HEK293 (cell line): ENCODE measurements at regions not wholly inside any gene's neighbourhood (a gene's known extent, or its start where the extent isn't known, plus 50 kb on each side); places are given as distances from the start of the nearest gene placed in this dataset.

Experiments used
- CTCF ChIA-PET: fragments of 350-600 bp; formaldehyde crosslinking; extraction: SDS; loops from one replicate; lab custom pipeline; 2021; ENCODE audit warnings: antibody characterized with exemption; lab: Yijun Ruan, JAX
- POLR2A ChIA-PET: fragments of 300-600 bp; formaldehyde crosslinking; extraction: SDS; loops from one replicate; lab custom pipeline; 2020; ENCODE audit warnings: antibody characterized with exemption, inconsistent platforms; lab: Yijun Ruan, JAX
- H3K27ac ChIP-seq: fragments of 200-500 bp; sonication (Bioruptor generic); 2 replicates; pipeline ENCODE4 v1.5.1; 2014; ENCODE audit warnings: low read depth, low read length, control low read depth, inconsistent platforms; ENCODE audit errors: extremely low read depth
- H3K36me3 ChIP-seq, 2 experiments: fragments of 200-500 bp in 1 of 2; sonication (Bioruptor generic) in 1 of 2; 1 replicate in 1 of 2; 2 replicates in 1 of 2; pipeline ENCODE4 v1.5.1; 2014 to 2017; ENCODE audit warnings: inconsistent platforms in 2 of 2, low read length in 2 of 2; ENCODE audit not compliant: control insufficient read depth in 2 of 2, insufficient read depth in 1 of 2
- H3K4me1 ChIP-seq: fragments of 200-500 bp; sonication (Bioruptor generic); 2 replicates; pipeline ENCODE4 v1.5.1; 2014; ENCODE audit warnings: mild to moderate bottlenecking, low read length, inconsistent platforms; ENCODE audit not compliant: control insufficient read depth, insufficient read depth
- H3K4me3 ChIP-seq: 2 replicates; pipeline ENCODE4 v1.5.1; 2011; ENCODE audit warnings: low read depth, mild to moderate bottlenecking, control low read depth, low read length, moderate library complexity
- H3K9me3 ChIP-seq: fragments of 200-500 bp; sonication (Bioruptor generic); 2 replicates; pipeline ENCODE4 v1.5.1; 2014; ENCODE audit warnings: low read depth, low read length, inconsistent platforms; ENCODE audit not compliant: control insufficient read depth, insufficient read depth
- BCL11A ChIP-seq: fragments of 450-650 bp; formaldehyde crosslinking; IDR thresholded peaks from 2 replicates; pipeline ENCODE4 v1.5.1; 2016; ENCODE audit warnings: low read depth, missing biosample characterization, missing genetic modification characterization
- IKZF3 ChIP-seq: fragments of 450-650 bp; IDR thresholded peaks from 2 replicates; pipeline ENCODE4 v1.5.0; 2018; ENCODE audit warnings: missing biosample characterization, mild to moderate bottlenecking, missing genetic modification characterization, moderate library complexity
- KLF7 ChIP-seq: fragments of 450-650 bp; formaldehyde crosslinking; IDR thresholded peaks from 2 replicates; pipeline ENCODE4 v1.5.1; 2016; ENCODE audit warnings: missing biosample characterization, missing genetic modification characterization, borderline replicate concordance
- KLF8 ChIP-seq: fragments of 450-650 bp; formaldehyde crosslinking; IDR thresholded peaks from 2 replicates; pipeline ENCODE4 v1.5.1; 2016; ENCODE audit warnings: missing biosample characterization, missing genetic modification characterization
- MZF1 ChIP-seq: fragments of 450-650 bp; formaldehyde crosslinking; IDR thresholded peaks from 2 replicates; pipeline ENCODE4 v1.5.1; 2017; ENCODE audit warnings: missing biosample characterization, missing genetic modification characterization, borderline replicate concordance
- PRDM10 ChIP-seq: fragments of 450-650 bp; formaldehyde crosslinking; IDR thresholded peaks from 2 replicates; pipeline ENCODE4 v1.5.1; 2016; ENCODE audit warnings: missing biosample characterization, missing genetic modification characterization
- ZBTB21 ChIP-seq: fragments of 450-650 bp; formaldehyde crosslinking; IDR thresholded peaks from 2 replicates; pipeline ENCODE4 v1.5.1; 2017; ENCODE audit warnings: missing biosample characterization, missing genetic modification characterization
- ZNF146 ChIP-seq: fragments of 450-650 bp; formaldehyde crosslinking; IDR thresholded peaks from 2 replicates; pipeline ENCODE4 v1.5.1; 2016; ENCODE audit warnings: missing biosample characterization, missing genetic modification characterization
- ZNF23 ChIP-seq: fragments of 450-650 bp; formaldehyde crosslinking; IDR thresholded peaks from 2 replicates; pipeline ENCODE4 v1.5.1; 2016; ENCODE audit warnings: missing biosample characterization, missing genetic modification characterization, borderline replicate concordance
- ZNF26 ChIP-seq: fragments of 450-650 bp; formaldehyde crosslinking; IDR thresholded peaks from 2 replicates; pipeline ENCODE4 v1.5.1; 2016; ENCODE audit warnings: missing biosample characterization, missing genetic modification characterization
- ZNF311 ChIP-seq: fragments of 450-650 bp; formaldehyde crosslinking; IDR thresholded peaks from 2 replicates; pipeline ENCODE4 v1.5.1; 2017; ENCODE audit warnings: missing biosample characterization, missing genetic modification characterization, borderline replicate concordance
- ZNF366 ChIP-seq: fragments of 450-650 bp; formaldehyde crosslinking; conservative IDR thresholded peaks from 2 replicates; pipeline ENCODE4 v1.5.1; 2016; ENCODE audit warnings: missing biosample characterization, missing genetic modification characterization
- ZNF558 ChIP-seq: fragments of 450-650 bp; formaldehyde crosslinking; IDR thresholded peaks from 2 replicates; pipeline ENCODE4 v1.5.1; 2016; ENCODE audit warnings: missing biosample characterization, missing genetic modification characterization
- ZNF596 ChIP-seq: fragments of 450-650 bp; IDR thresholded peaks from 2 replicates; pipeline ENCODE4 v1.5.0; 2018; ENCODE audit warnings: missing biosample characterization, mild to moderate bottlenecking, missing genetic modification characterization, moderate library complexity
- ZNF623 ChIP-seq: fragments of 450-650 bp; formaldehyde crosslinking; IDR thresholded peaks from 2 replicates; pipeline ENCODE4 v1.5.1; 2016; ENCODE audit warnings: missing biosample characterization, missing genetic modification characterization
- ZNF645 ChIP-seq: fragments of 450-650 bp; formaldehyde crosslinking; IDR thresholded peaks from 2 replicates; pipeline ENCODE4; 2016; ENCODE audit warnings: missing biosample characterization, missing genetic modification characterization
- ZNF707 ChIP-seq: fragments of 450-650 bp; formaldehyde crosslinking; IDR thresholded peaks from 2 replicates; pipeline ENCODE4 v1.5.1; 2016; ENCODE audit warnings: missing biosample characterization, missing genetic modification characterization
- ZNF768 ChIP-seq: fragments of 450-650 bp; formaldehyde crosslinking; IDR thresholded peaks from 2 replicates; pipeline ENCODE4 v1.5.1; 2018; ENCODE audit warnings: missing biosample characterization, mild to moderate bottlenecking, missing genetic modification characterization
- ZNF776 ChIP-seq: fragments of 450-650 bp; formaldehyde crosslinking; IDR thresholded peaks from 2 replicates; pipeline ENCODE4 v1.5.0; 2017; ENCODE audit warnings: missing biosample characterization, missing genetic modification characterization, borderline replicate concordance
- ZNF830 ChIP-seq: fragments of 450-650 bp; IDR thresholded peaks from 2 replicates; pipeline ENCODE4 v1.5.0; 2018; ENCODE audit warnings: missing biosample characterization, missing genetic modification characterization, low read depth, mild to moderate bottlenecking, moderate library complexity
- ZSCAN16 ChIP-seq: fragments of 450-650 bp; formaldehyde crosslinking; IDR thresholded peaks from 2 replicates; pipeline ENCODE4 v1.5.1; 2016; ENCODE audit warnings: missing biosample characterization, missing genetic modification characterization
- ZSCAN30 ChIP-seq: fragments of 450-650 bp; IDR thresholded peaks from 2 replicates; pipeline ENCODE4 v1.5.1; 2018; ENCODE audit warnings: missing biosample characterization, mild to moderate bottlenecking, missing genetic modification characterization, moderate library complexity
- TF ChIP-seq, protein P1 (sequence below): sonication (generic); formaldehyde crosslinking; IDR thresholded peaks from 2 replicates; pipeline ENCODE4 v1.8.1; 2022; ENCODE audit warnings: mild to moderate bottlenecking, moderate library complexity, missing genetic modification reagents
- TF ChIP-seq, protein P2 (sequence below): fragments of 450-650 bp; formaldehyde crosslinking; conservative IDR thresholded peaks from 2 replicates; pipeline ENCODE4 v1.5.1; 2016; ENCODE audit warnings: low read depth, missing biosample characterization, missing genetic modification characterization

DNA sequence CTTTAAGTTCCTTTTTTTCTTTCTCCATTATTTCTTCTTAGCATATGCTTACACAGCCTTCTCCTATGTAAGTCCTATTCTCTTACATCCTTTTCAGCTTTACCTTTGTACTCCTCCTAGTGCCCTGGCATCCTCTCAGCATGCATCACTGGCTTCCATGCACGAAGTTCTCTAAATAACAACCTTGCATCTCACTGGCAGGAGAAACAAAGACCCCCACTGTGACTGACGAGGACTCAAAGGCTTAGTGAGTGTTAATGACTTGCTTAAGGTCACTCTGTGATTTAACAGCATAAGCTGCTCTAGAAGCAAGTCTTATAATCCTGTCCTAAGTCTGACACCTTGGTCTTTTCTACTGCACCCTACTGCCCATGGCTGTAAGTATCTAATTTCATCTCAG is 1236.0 kb upstream of the CELF4 start:
- Histone ChIP-seq H3K36me3 (no peaks in the 10 kb centered on the region), H3K4me3 (no peak overlapping the region), H3K4me1 (no peaks in the 10 kb centered on the region), H3K9me3 (no peaks in the 10 kb centered on the region), H3K27ac (no peak overlapping the region)
- ChIA-PET POLR2A (no interaction called here), CTCF (no interaction called here)
- TF ChIP-seq ZNF768 (tag by site-specific recombination) (no peak), BCL11A (tag by site-specific recombination) (no peak), ZNF645 (tag by site-specific recombination) (no peak), ZNF623 (no peak), IKZF3 (tag by site-specific recombination) (no peak), PRDM10 (tag by site-specific recombination) (no peak), ZNF830 (tag by site-specific recombination) (no peak), ZNF146 (tag by site-specific recombination) (no peak), ZNF366 (tag by site-specific recombination) (no peak), ZSCAN16 (tag by site-specific recombination) (no peak), ZNF558 (no peak), MZF1 (tag by site-specific recombination) (no peak)
- TF ChIP-seq, protein P1, sequence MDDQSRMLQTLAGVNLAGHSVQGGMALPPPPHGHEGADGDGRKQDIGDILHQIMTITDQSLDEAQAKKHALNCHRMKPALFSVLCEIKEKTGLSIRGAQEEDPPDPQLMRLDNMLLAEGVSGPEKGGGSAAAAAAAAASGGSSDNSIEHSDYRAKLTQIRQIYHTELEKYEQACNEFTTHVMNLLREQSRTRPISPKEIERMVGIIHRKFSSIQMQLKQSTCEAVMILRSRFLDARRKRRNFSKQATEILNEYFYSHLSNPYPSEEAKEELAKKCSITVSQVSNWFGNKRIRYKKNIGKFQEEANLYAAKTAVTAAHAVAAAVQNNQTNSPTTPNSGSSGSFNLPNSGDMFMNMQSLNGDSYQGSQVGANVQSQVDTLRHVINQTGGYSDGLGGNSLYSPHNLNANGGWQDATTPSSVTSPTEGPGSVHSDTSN = no peak

GRCh38 chr18:38796762-38797161 is 1231.2 kb upstream of the CELF4 start:
- ChIA-PET POLR2A (no interaction called here), CTCF (no interaction called here)
- H3K36me3 ChIP-seq = no peaks in the 10 kb centered on the region
- no peak overlapping the region for H3K27ac ChIP-seq
- H3K4me1 ChIP-seq = no peaks in the 10 kb centered on the region
- H3K4me3 ChIP-seq = no peak overlapping the region
- no peaks in the 10 kb centered on the region for H3K9me3 ChIP-seq
- no peak for TF ChIP-seq ZSCAN30 (tag by site-specific recombination)
- TF ChIP-seq ZNF311 = no peak
- TF ChIP-seq, protein P1 = no peak
- no peak for TF ChIP-seq ZNF596
- TF ChIP-seq, protein P2, sequence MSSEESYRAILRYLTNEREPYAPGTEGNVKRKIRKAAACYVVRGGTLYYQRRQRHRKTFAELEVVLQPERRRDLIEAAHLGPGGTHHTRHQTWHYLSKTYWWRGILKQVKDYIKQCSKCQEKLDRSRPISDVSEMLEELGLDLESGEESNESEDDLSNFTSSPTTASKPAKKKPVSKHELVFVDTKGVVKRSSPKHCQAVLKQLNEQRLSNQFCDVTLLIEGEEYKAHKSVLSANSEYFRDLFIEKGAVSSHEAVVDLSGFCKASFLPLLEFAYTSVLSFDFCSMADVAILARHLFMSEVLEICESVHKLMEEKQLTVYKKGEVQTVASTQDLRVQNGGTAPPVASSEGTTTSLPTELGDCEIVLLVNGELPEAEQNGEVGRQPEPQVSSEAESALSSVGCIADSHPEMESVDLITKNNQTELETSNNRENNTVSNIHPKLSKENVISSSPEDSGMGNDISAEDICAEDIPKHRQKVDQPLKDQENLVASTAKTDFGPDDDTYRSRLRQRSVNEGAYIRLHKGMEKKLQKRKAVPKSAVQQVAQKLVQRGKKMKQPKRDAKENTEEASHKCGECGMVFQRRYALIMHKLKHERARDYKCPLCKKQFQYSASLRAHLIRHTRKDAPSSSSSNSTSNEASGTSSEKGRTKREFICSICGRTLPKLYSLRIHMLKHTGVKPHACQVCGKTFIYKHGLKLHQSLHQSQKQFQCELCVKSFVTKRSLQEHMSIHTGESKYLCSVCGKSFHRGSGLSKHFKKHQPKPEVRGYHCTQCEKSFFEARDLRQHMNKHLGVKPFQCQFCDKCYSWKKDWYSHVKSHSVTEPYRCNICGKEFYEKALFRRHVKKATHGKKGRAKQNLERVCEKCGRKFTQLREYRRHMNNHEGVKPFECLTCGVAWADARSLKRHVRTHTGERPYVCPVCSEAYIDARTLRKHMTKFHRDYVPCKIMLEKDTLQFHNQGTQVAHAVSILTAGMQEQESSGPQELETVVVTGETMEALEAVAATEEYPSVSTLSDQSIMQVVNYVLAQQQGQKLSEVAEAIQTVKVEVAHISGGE (tag by site-specific recombination) = no peak
- no peak for TF ChIP-seq ZBTB21 (tag by site-specific recombination)
- TF ChIP-seq ZNF776 = no peak
- TF ChIP-seq ZNF707 (tag by site-specific recombination) = no peak
- no peak for TF ChIP-seq ZNF23
- TF ChIP-seq KLF8 (tag by site-specific recombination) = no peak
- no peak for TF ChIP-seq ZNF558
- no peak for TF ChIP-seq KLF7
- TF ChIP-seq ZNF26 = no peak
